AG04450 (cell line): ENCODE measurements at regions not wholly inside any gene's neighbourhood (a gene's known extent, or its start where the extent isn't known, plus 50 kb on each side); places are given as distances from the start of the nearest gene placed in this dataset.

ENCODE experiments used
- CTCF ChIA-PET: fragments of 300-600, 350-600 bp; formaldehyde crosslinking; extraction: SDS; loops from one replicate; lab custom pipeline; 2022; ENCODE audit warnings: antibody characterized with exemption, inconsistent platforms; lab: Charles Lee
- POLR2A ChIA-PET: fragments of 350-600 bp; formaldehyde crosslinking; extraction: SDS; loops from one replicate; lab custom pipeline; 2021; ENCODE audit warnings: antibody characterized with exemption, inconsistent platforms; lab: Yijun Ruan, JAX
- DNase-seq: peaks from one replicate; pipeline ENCODE4 v3.0.0-alpha.2; 2011; ENCODE audit warnings: low read depth, low spot score
- H3K27ac ChIP-seq: one replicate; pipeline ENCODE4 v1.5.1; 2012; ENCODE audit warnings: low read depth, low read length, control low read depth
- H3K27me3 ChIP-seq: one replicate; pipeline ENCODE4 v1.6.0; 2012; ENCODE audit warnings: low read length; ENCODE audit not compliant: control insufficient read depth, insufficient read depth
- H3K4me3 ChIP-seq: 2 replicates; pipeline ENCODE4 v1.5.1; 2011; ENCODE audit warnings: mild to moderate bottlenecking, low read depth, low read length, control low read depth
- H3K9me3 ChIP-seq: 2 replicates; pipeline ENCODE4 v1.5.1; 2012; ENCODE audit warnings: low read length; ENCODE audit not compliant: control insufficient read depth, insufficient read depth
- CTCF ChIP-seq: IDR thresholded peaks from 2 replicates; pipeline ENCODE4 v1.5.1; 2011; ENCODE audit warnings: low read depth, low read length, control low read depth, inconsistent platforms

DNA sequence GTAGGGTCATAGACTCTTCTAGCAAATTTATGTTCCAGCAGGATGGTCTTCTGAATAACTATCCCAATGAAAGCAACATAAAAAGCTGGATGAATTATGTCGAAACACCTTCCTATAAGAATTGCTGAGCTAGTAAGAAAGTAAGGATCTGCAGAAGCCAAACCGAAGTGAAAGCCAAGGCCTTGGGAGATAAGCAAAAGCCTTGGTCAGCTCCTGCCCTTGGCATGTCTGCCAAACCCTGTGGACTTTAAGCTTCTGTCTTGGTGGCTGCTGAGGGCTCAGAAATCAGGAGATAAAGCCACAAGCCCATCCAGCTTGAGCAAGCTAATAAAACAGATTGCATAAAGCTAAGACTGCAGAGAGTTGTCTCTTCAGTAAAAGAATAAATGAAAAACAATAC is 81.2 kb upstream of the KCND3 start:
- CTCF ChIA-PET, result interaction anchor here (0.7 kb wide), 1 partner anchor 9 kb away, joined by 4 read pairs; no protein-coding TSS in a partner anchor

DNA sequence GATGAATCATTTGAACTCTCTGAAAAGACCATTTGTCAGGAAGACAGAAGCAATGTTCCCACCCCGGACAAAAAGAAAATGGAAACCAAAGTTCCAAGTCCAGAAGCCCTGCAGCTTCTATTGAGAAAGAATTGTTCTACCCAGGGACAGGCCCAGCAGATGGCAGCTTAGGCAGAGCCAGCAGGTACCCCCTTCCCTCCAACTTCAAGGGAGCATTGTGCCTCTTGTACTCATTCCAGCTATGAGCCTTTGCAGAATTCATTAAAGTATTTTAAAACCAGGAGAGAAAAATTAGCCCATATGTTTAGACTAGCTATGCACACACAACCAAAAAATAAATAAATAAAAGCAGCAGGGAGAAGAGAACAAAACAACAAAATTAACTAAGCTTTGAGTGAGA is 85.2 kb upstream of the KCND3 start:
- POLR2A ChIA-PET, result no interaction called here

More for the DNA sequence above, 81.2 kb upstream of the KCND3 start:
- Histone ChIP-seq H3K27me3 (no peaks in the 10 kb centered on the region), H3K27ac (no peak overlapping the region), H3K4me3 (no peak overlapping the region), H3K9me3 (no peaks in the 10 kb centered on the region)
- DNase-seq, result no peak
- no peak for TF ChIP-seq CTCF
- POLR2A ChIA-PET, result no interaction called here

DNA sequence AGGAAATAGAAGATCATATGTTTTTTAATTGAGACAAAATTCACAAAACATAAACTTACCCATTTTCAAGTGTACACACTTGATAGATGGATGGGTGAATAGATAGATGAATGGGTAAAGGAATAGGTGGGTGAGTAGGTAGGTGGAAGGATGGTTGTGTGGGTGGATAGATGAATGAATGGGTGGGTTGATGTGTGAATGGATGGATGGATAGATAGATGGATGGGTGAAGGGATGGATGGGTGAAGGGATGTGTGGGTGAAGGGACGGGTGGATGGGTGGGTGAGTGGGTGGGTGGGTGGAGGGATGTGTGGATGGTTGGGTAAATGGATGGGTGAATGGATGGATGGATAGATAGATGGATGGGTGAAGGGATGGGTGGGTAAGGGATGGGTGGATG is 86.1 kb upstream of the KCND3 start:
- Histone ChIP-seq H3K4me3 (no peak overlapping the region), H3K27ac (no peak overlapping the region), H3K27me3 (no peaks in the 10 kb centered on the region), H3K9me3 (no peaks in the 10 kb centered on the region)
- TF ChIP-seq CTCF, result no peak
- no peak for DNase-seq
- CTCF ChIA-PET, result no interaction called here
- POLR2A ChIA-PET, result no interaction called here

More for the DNA sequence above, 85.2 kb upstream of the KCND3 start:
- CTCF ChIA-PET, result no interaction called here
- TF ChIP-seq CTCF, result no peak
- H3K4me3 ChIP-seq, result no peak overlapping the region
- no peak overlapping the region for H3K27ac ChIP-seq
- no peak for DNase-seq
- no peaks in the 10 kb centered on the region for H3K9me3 ChIP-seq
- H3K27me3 ChIP-seq, result no peaks in the 10 kb centered on the region

DNA sequence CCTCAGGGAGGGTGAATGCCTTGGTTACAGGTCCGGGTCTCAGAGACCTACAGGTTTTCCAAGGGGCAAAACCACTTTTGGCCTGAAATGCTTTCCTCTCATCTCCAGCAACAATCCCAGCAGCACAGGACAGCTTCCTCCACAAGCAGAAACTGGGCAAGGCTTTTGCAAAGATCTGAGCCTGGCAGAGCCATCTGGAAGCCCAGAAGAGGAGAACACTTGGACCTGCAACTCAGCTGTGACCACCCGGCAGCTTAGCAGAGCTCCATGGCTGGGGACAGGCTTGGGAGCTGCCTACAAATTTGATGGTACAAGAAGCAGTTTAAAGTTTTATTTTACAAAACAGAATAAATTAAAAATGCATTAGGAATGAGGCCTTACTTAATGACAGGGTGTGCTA is 90.0 kb upstream of the KCND3 start:
- H3K9me3 ChIP-seq, result no peaks in the 10 kb centered on the region
- ChIA-PET CTCF (no interaction called here), POLR2A (no interaction called here)
- no peaks in the 10 kb centered on the region for H3K27me3 ChIP-seq
- no peak overlapping the region for H3K4me3 ChIP-seq
- no peak for TF ChIP-seq CTCF
- no peak overlapping the region for H3K27ac ChIP-seq
- no peak for DNase-seq

DNA sequence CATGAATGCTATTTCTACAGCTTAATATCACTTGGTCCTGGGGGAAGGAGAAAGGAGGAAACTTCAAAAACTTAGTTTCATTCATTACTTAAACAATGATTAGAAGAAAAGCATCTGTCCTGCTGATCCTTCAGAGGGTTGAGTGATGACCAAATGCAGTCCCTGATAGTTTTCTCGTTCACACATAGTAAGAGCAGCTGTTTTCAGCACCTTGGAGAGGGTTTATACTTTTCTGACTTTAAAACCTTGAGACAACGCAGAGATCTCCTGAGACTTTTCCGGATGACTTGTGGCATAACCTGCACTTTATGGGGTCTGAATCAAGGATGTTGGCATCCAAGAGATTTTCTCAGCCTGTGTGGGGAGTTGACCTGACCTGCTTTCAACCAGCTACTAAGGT is 94.0 kb upstream of the KCND3 start:
- no peaks in the 10 kb centered on the region for H3K9me3 ChIP-seq
- H3K27ac ChIP-seq, result no peak overlapping the region
- H3K4me3 ChIP-seq, result no peak overlapping the region
- ChIA-PET POLR2A (no interaction called here), CTCF (interaction anchor here (0.6 kb wide), 1 partner anchor 601 kb away, joined by 4 read pairs; no protein-coding TSS in a partner anchor)
- no peak for DNase-seq
- no peaks in the 10 kb centered on the region for H3K27me3 ChIP-seq
- TF ChIP-seq CTCF, result no peak
